Breast epithelium (tissue), 4 donors: ENCODE measurements at regions not wholly inside any gene's neighbourhood (a gene's known extent, or its start where the extent isn't known, plus 50 kb on each side); places are given as distances from the start of the nearest gene placed in this dataset.
A peak's percentile ranks its signal among the peaks of the same experiment; 100 is the strongest.

Experiments used
- DNase-seq, 2 donors: peaks; one replicate each; pipeline ENCODE4 v3.0.0-alpha.2; 2019; ENCODE audit warnings: low spot score in 2 of 2
- H3K27ac ChIP-seq, 2 donors: fragments of 200-600 bp; sonication (generic) in 1 of 2; one replicate each; pipeline ENCODE4 v1.5.1; 2016 to 2019; ENCODE audit warnings: mild to moderate bottlenecking in 1 of 2
- H3K27me3 ChIP-seq, 2 donors: fragments of 200-600 bp; sonication (generic) in 1 of 2; one replicate each; pipeline versions ENCODE4 v1.5.1 to v1.6.0; 2017 to 2019; ENCODE audit warnings: control low read depth in 1 of 2, mild to moderate bottlenecking in 1 of 2
- H3K36me3 ChIP-seq: fragments of 200-600 bp; one replicate; pipeline ENCODE4 v1.5.1; 2019
- H3K4me1 ChIP-seq, 2 donors: fragments of 200-600 bp; sonication (generic); one replicate each; pipeline ENCODE4 v1.5.1; 2016 to 2019; ENCODE audit warnings: control low read depth in 1 of 2
- H3K4me3 ChIP-seq, 3 donors: fragments of 200-600 bp; sonication (generic); 1 replicate in 2 of 3; 2 replicates in 1 of 3; pipeline ENCODE4 v1.5.1; 2016 to 2019; ENCODE audit warnings: mild to moderate bottlenecking in 3 of 3, moderate library complexity in 2 of 3
- H3K9me3 ChIP-seq, 2 donors: fragments of 200-600 bp; sonication (generic) in 1 of 2; one replicate each; pipeline ENCODE4 v1.5.1; 2016 to 2019; ENCODE audit warnings: control low read depth in 1 of 2
- POLR2A ChIP-seq: fragments of 450-650 bp; IDR thresholded peaks from one replicate; pipeline ENCODE4 v1.6.1; 2016; ENCODE audit warnings: antibody characterized with exemption, mild to moderate bottlenecking, moderate library complexity
- POLR2AphosphoS5 ChIP-seq, 3 donors: sonication (generic); formaldehyde crosslinking; IDR thresholded peaks; one replicate each; pipeline ENCODE4 v1.6.1; 2017; ENCODE audit warnings: antibody characterized with exemption in 3 of 3
- intact Hi-C: fragments of 100-400 bp; cut with DNase I; formaldehyde crosslinking; loops from one replicate; pipeline ENCODE4 v1.15.1; 2023; ENCODE audit warnings: low total_unique reads
- TF ChIP-seq, protein P1 (sequence below), 3 donors: fragments of 450-650 bp; IDR thresholded peaks; one replicate each; pipeline ENCODE4 v1.5.1; 2016 to 2017; ENCODE audit warnings: antibody characterized with exemption in 3 of 3, mild to moderate bottlenecking in 3 of 3, moderate library complexity in 3 of 3

DNA sequence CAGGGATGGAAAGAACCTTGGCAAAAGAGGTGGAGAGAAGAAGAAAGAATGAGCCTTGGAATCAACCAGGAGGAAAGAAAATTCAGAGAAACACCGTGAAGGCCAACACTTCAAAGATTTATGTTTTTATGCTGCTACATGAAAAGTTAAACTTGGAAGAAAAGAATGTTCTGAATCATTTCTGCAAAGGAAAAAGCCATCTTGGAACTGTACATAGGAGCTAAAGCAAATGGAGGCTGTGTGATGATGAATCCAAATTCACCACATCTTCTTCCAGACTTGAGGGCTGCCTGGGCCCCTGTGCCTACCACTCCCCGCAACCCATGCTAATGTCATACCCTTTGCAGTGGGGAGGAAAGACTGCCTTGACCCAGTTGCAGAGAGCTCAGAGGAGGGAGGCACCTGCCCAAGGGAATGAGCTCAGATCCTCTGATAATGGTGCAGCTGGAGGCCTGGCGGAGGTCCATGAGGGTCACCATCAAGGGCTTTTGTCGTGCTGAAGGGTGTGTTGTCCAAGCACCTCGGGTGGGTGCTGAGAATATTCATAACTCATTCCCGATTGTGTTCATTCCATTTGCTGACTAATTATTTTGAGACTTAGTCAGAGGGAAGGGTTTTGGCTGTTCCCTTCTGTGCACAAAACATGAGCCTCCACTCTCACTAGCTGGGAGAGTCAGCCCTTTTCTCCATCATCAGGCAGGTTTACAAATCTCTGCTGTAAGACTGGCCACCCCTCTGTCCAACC, 245.8 kb upstream of the JAG1 start:
- Histone ChIP-seq H3K4me3 (no peak overlapping the region), H3K27me3 (no peaks in the 10 kb centered on the region), H3K27ac (no peak overlapping the region), H3K9me3 (no peaks in the 10 kb centered on the region), H3K36me3 (no peaks in the 10 kb centered on the region), H3K4me1 (no peaks in the 10 kb centered on the region)
- intact Hi-C loops, result no loop called here
- DNase-seq, result no peak
- TF ChIP-seq POLR2AphosphoS5 (IDR thresholded peaks at IDR 0.05) (no peak), POLR2A (no peak)
- TF ChIP-seq, protein P1, sequence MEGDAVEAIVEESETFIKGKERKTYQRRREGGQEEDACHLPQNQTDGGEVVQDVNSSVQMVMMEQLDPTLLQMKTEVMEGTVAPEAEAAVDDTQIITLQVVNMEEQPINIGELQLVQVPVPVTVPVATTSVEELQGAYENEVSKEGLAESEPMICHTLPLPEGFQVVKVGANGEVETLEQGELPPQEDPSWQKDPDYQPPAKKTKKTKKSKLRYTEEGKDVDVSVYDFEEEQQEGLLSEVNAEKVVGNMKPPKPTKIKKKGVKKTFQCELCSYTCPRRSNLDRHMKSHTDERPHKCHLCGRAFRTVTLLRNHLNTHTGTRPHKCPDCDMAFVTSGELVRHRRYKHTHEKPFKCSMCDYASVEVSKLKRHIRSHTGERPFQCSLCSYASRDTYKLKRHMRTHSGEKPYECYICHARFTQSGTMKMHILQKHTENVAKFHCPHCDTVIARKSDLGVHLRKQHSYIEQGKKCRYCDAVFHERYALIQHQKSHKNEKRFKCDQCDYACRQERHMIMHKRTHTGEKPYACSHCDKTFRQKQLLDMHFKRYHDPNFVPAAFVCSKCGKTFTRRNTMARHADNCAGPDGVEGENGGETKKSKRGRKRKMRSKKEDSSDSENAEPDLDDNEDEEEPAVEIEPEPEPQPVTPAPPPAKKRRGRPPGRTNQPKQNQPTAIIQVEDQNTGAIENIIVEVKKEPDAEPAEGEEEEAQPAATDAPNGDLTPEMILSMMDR (IDR thresholded peaks at IDR 0.05), result no peak

GRCh38 chr20:10920396-10920795, 246.6 kb upstream of the JAG1 start:
- H3K27me3 ChIP-seq, result no peaks in the 10 kb centered on the region
- H3K36me3 ChIP-seq, result no peaks in the 10 kb centered on the region
- H3K9me3 ChIP-seq, result no peaks in the 10 kb centered on the region
- no peak overlapping the region for H3K27ac ChIP-seq
- no peak overlapping the region for H3K4me3 ChIP-seq
- H3K4me1 ChIP-seq, result no peaks in the 10 kb centered on the region
- DNase-seq, result no peak
- no peak for TF ChIP-seq POLR2AphosphoS5 (IDR thresholded peaks at IDR 0.05)
- TF ChIP-seq POLR2A, result no peak
- TF ChIP-seq, protein P1 (IDR thresholded peaks at IDR 0.05), result no peak
- intact Hi-C loops, result no loop called here

- Histone ChIP-seq H3K9me3 (no peaks in the 10 kb centered on the region), H3K4me1 (no peaks in the 10 kb centered on the region), H3K27me3 (no peaks in the 10 kb centered on the region), H3K4me3 (no peak overlapping the region), H3K27ac (no peak overlapping the region), H3K36me3 (no peaks in the 10 kb centered on the region)
- intact Hi-C loops, result no loop called here
- DNase-seq, result no peak
- TF ChIP-seq POLR2A (no peak), POLR2AphosphoS5 (IDR thresholded peaks at IDR 0.05) (no peak)
- TF ChIP-seq, protein P1 (IDR thresholded peaks at IDR 0.05), result no peak
Measured at GRCh38 chr20:10921491-10922010, 247.8 kb upstream of the JAG1 start.

DNA sequence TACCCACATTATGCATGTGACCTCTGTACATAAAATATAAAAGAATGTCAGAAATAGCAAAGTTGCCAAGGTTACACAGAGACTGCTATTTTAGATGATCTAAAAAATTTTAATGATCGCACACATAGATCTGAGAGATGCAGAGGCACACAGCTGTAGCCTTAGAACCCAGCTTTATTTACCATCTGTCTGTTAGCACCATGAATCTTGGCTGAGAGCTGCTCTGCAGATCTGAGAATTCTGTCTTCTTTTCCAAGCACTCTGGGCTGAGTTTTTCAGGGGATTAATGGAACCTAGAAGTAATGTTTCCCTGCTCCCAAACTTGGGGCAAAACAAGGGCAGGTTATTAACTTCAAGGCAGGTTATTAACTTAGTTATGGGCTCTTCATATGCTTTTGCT, 248.7 kb upstream of the JAG1 start:
- H3K36me3 ChIP-seq, result no peaks in the 10 kb centered on the region
- H3K4me3 ChIP-seq, result no peak overlapping the region
- H3K27ac ChIP-seq, result no peak overlapping the region
- H3K9me3 ChIP-seq, result no peaks in the 10 kb centered on the region
- no peaks in the 10 kb centered on the region for H3K27me3 ChIP-seq
- DNase-seq, result no peak
- intact Hi-C loops, result no loop called here
- no peaks in the 10 kb centered on the region for H3K4me1 ChIP-seq
- TF ChIP-seq POLR2AphosphoS5 (IDR thresholded peaks at IDR 0.05) (no peak), POLR2A (no peak)
- TF ChIP-seq, protein P1 (IDR thresholded peaks at IDR 0.05), result no peak

- no peak overlapping the region for H3K4me3 ChIP-seq
- intact Hi-C loops, result no loop called here
- TF ChIP-seq POLR2A (no peak), POLR2AphosphoS5 (IDR thresholded peaks at IDR 0.05) (no peak)
- TF ChIP-seq, protein P1 (IDR thresholded peaks at IDR 0.05), result no peak
- no peaks in the 10 kb centered on the region for H3K27me3 ChIP-seq
- H3K36me3 ChIP-seq, result no peaks in the 10 kb centered on the region
- peak overlapping the region in 1 of 2 donors; percentile 8 for H3K27ac ChIP-seq
- H3K4me1 ChIP-seq, result no peaks in the 10 kb centered on the region
- DNase-seq, result no peak
- no peaks in the 10 kb centered on the region for H3K9me3 ChIP-seq
Measured at GRCh38 chr20:10922941-10923340, 249.1 kb upstream of the JAG1 start.
